ENCODE measurements at regions not wholly inside any gene's neighbourhood (a gene's known extent, or its start where the extent isn't known, plus 50 kb on each side); places are given as distances from the start of the nearest gene placed in this dataset.

DNA sequence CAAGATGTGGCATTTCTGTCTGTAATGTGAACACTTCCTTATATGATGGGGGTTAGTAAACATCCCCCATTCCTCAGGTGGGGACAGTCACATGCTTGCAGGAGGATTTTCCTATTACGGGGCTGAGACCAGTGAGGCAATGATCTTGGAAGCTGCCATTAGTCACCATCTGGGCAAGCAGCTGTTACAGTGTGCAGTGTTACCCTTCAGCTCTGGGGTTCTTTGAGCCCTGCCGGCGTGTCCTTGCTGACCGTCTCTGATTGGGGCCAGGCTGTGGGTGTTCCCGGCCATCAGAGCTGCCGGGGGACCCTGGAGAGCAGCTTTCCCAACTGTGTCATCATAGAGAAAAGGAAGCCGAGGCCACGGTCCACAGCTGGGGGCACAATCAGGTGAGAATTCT, 126.8 kb upstream of the FAM20C start:
- TF ChIP-seq POLR2A (IDR thresholded peaks at IDR 0.05; ENCODE audit: low read length) = no peak
- TF ChIP-seq GATA1 (IDR thresholded peaks at IDR 0.05; ENCODE audit: low read depth, low read length) = no peak
